Lower lobe of right lung (tissue), 2 donors: ENCODE measurements at regions not wholly inside any gene's neighbourhood (a gene's known extent, or its start where the extent isn't known, plus 50 kb on each side); places are given as distances from the start of the nearest gene placed in this dataset.

ENCODE experiments used
- ATAC-seq, 2 donors: fragments of 200-7000 bp; cut with Tn5 transposase; one replicate each; pipeline ENCODE4 v1.9.1; 2020 to 2022; ENCODE audit warnings: mild to moderate bottlenecking in 2 of 2, moderate library complexity in 2 of 2
- DNase-seq: peaks from one replicate; pipeline ENCODE4 v3.0.0-alpha.2; 2020
- H3K27ac ChIP-seq: fragments of 200-600 bp; one replicate; pipeline ENCODE4 v1.8.0; 2022
- H3K27me3 ChIP-seq: fragments of 200-600 bp; one replicate; pipeline ENCODE4 v1.8.0; 2022; ENCODE audit warnings: low read depth
- H3K36me3 ChIP-seq: fragments of 200-600 bp; one replicate; pipeline ENCODE4 v1.8.0; 2022; ENCODE audit warnings: mild to moderate bottlenecking
- H3K4me1 ChIP-seq: fragments of 200-600 bp; one replicate; pipeline ENCODE4 v1.8.0; 2022
- H3K4me3 ChIP-seq: fragments of 200-600 bp; one replicate; pipeline ENCODE4 v1.8.0; 2022; ENCODE audit warnings: mild to moderate bottlenecking
- H3K9me3 ChIP-seq: fragments of 200-600 bp; one replicate; pipeline ENCODE4 v1.8.0; 2022
- intact Hi-C: fragments of 100-400 bp; cut with DNase I; formaldehyde crosslinking; loops from one replicate; pipeline ENCODE4 v1.11.0; 2022
- TF ChIP-seq, protein P1 (sequence below): fragments of 200-600 bp; IDR thresholded peaks from one replicate; pipeline ENCODE4 v1.8.0; 2022; ENCODE audit warnings: antibody characterized with exemption, mild to moderate bottlenecking
- donor health status: DM: no; HTN: yes; CAD: no; lungs with severe emphysema.

DNA sequence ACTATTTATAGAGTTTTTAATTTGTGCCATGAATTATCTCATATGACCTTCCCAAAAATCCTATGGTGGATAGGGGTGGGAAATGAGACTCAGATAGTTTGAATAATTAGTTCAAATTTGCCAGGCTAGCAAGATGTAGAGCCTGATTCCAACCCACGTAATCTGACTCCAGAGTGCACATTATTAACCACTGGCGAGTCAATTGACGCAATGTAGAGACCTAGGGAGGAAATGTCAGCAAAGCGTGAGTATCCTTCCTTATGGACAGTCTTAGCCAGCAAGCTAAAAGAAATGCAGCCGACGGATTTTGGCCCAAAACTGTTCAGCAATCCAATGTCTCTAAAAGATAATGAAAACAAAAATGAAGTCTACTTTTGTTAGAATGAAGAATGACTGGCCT, 193.3 kb upstream of the KRR1 start:
- H3K4me3 ChIP-seq, result no peak overlapping the region
- DNase-seq, result no peak
- H3K4me1 ChIP-seq, result peaks cover 8% of the 10 kb centered on the region
- H3K27ac ChIP-seq, result no peak overlapping the region
- intact Hi-C loops, result no loop called here
- ATAC-seq, result no peak
- no peaks in the 10 kb centered on the region for H3K36me3 ChIP-seq
- H3K9me3 ChIP-seq, result no peaks in the 10 kb centered on the region
- H3K27me3 ChIP-seq, result no peaks in the 10 kb centered on the region
- TF ChIP-seq, protein P1, sequence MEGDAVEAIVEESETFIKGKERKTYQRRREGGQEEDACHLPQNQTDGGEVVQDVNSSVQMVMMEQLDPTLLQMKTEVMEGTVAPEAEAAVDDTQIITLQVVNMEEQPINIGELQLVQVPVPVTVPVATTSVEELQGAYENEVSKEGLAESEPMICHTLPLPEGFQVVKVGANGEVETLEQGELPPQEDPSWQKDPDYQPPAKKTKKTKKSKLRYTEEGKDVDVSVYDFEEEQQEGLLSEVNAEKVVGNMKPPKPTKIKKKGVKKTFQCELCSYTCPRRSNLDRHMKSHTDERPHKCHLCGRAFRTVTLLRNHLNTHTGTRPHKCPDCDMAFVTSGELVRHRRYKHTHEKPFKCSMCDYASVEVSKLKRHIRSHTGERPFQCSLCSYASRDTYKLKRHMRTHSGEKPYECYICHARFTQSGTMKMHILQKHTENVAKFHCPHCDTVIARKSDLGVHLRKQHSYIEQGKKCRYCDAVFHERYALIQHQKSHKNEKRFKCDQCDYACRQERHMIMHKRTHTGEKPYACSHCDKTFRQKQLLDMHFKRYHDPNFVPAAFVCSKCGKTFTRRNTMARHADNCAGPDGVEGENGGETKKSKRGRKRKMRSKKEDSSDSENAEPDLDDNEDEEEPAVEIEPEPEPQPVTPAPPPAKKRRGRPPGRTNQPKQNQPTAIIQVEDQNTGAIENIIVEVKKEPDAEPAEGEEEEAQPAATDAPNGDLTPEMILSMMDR, result no peak

DNA sequence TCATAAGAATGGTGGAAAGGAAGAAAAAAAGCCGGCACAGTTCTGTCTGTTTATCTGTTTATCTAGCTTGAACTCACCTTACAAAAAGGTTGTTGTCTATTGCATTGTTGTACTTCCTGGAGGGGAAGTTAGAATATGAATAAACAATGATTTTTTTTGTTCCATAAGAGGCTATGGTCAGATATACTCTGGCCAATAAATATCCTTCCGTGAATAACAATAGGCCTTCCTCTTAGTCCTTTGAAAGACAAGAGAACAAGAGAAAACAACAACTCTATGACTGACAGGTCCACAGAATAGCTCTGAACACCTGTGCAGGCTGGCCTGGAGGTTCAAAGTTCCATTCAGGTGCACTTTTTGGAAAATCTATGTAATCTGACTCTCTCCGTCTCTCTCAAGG, 192.8 kb upstream of the KRR1 start:
- TF ChIP-seq, protein P1, result no peak
- no peaks in the 10 kb centered on the region for H3K9me3 ChIP-seq
- ATAC-seq (no peak), DNase-seq (no peak)
- peaks cover 8% of the 10 kb centered on the region for H3K4me1 ChIP-seq
- no peak overlapping the region for H3K4me3 ChIP-seq
- H3K36me3 ChIP-seq, result no peaks in the 10 kb centered on the region
- H3K27me3 ChIP-seq, result no peaks in the 10 kb centered on the region
- intact Hi-C loops, result no loop called here
- no peak overlapping the region for H3K27ac ChIP-seq

DNA sequence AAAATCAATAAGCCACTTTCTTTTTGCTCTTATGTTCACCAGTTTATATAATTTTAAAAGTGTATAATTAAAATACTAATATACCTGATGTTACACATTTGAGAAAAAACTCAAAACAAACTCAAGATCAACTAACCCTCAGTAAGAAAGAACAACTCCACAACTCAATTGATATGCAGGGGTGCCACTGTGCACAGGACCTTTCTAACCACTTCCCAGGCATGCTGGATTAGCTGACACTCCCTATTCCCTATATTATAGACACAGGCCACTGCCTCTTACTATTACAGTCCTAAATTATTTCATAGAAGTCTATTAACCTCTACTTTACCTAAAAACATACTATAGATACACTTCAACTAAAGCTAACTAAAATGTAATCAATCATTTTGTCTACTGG, 191.7 kb upstream of the KRR1 start:
- TF ChIP-seq, protein P1, result no peak
- no peak overlapping the region for H3K27ac ChIP-seq
- H3K4me3 ChIP-seq, result no peak overlapping the region
- intact Hi-C loops, result no loop called here
- DNase-seq, result no peak
- no peaks in the 10 kb centered on the region for H3K9me3 ChIP-seq
- no peaks in the 10 kb centered on the region for H3K36me3 ChIP-seq
- H3K27me3 ChIP-seq, result no peaks in the 10 kb centered on the region
- peaks cover 8% of the 10 kb centered on the region for H3K4me1 ChIP-seq
- ATAC-seq, result no peak

DNA sequence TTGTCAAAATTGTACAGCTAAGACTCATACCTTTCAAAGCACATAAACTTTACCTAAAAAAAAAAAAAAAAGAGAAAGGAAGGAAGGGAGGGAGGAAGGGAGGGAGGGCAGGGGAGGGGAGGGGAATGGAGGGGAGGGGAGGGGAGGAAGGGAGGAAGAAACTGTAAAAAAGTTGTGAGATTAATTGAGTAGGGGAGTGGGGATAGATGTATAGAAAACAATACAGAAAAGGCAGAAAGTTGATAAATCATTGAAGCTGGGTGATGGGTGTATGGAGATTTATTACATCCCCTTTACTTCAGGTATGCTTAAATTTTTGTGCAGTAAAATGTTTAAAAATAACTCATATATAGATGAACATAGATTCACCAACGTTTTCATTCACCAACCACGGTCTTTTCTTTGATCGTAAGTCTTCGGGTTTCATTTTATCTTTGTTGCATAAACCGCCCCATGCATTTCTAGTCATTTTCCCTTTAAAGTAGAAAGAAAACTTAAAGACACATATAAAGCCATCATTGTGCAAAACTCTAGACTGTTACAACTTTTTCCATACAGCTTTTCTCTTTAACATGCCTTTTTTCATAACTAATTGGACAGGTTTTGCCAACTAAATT, 191.2 kb upstream of the KRR1 start:
- intact Hi-C loops, result no loop called here

DNA sequence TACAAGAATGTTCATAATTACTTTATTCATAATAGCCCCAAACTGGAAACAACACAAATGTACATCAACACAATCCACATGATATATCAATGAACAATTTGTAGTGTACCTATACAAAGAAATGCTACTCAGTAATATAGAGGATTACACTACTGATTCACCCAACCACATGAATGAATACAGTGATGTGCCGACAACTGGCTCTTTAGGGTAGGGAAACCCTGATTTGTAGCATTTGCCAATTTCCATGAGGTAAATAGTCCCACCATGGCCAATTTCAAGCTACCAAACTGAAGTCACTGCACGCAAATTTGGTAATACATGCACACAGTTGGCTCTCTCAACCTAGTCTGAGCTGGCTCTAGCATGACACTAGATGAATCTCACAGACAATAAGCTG, 190.4 kb upstream of the KRR1 start:
- Histone ChIP-seq H3K27me3 (no peaks in the 10 kb centered on the region), H3K36me3 (no peaks in the 10 kb centered on the region), H3K9me3 (no peaks in the 10 kb centered on the region), H3K4me3 (no peak overlapping the region), H3K4me1 (peaks cover 8% of the 10 kb centered on the region), H3K27ac (no peak overlapping the region)
- intact Hi-C loops, result no loop called here
- no peak for DNase-seq
- ATAC-seq, result no peak
- TF ChIP-seq, protein P1, result no peak

More for the DNA sequence above, 191.2 kb upstream of the KRR1 start:
- Histone ChIP-seq H3K4me1 (peaks cover 8% of the 10 kb centered on the region), H3K4me3 (no peak overlapping the region), H3K36me3 (no peaks in the 10 kb centered on the region), H3K9me3 (no peaks in the 10 kb centered on the region), H3K27ac (no peak overlapping the region), H3K27me3 (no peaks in the 10 kb centered on the region)
- TF ChIP-seq, protein P1, result no peak
- no peak for ATAC-seq
- DNase-seq, result no peak
